Left ventricle myocardium inferior (tissue), 1 donor: ENCODE measurements at regions not wholly inside any gene's neighbourhood (a gene's known extent, or its start where the extent isn't known, plus 50 kb on each side); places are given as distances from the start of the nearest gene placed in this dataset.

Experiments used
- DNase-seq: peaks from one replicate; pipeline ENCODE4 v3.0.0-alpha.2; 2020
- H3K27ac ChIP-seq: fragments of 200-600 bp; replicated peaks from 2 replicates; pipeline ENCODE4 v1.8.0; 2021
- H3K27me3 ChIP-seq: fragments of 200-600 bp; 2 replicates; pipeline ENCODE4 v1.8.0; 2021; ENCODE audit warnings: low read depth
- H3K36me3 ChIP-seq: fragments of 200-600 bp; 2 replicates; pipeline ENCODE4 v1.8.0; 2021
- H3K4me1 ChIP-seq: fragments of 200-600 bp; 2 replicates; pipeline ENCODE4 v1.8.0; 2021
- H3K4me3 ChIP-seq: fragments of 200-600 bp; 2 replicates; pipeline ENCODE4 v1.8.0; 2021; ENCODE audit warnings: mild to moderate bottlenecking, moderate library complexity
- H3K9me3 ChIP-seq: fragments of 200-600 bp; replicated peaks from 2 replicates; pipeline ENCODE4 v1.8.0; 2021
- intact Hi-C: fragments of 100-400 bp; cut with micrococcal nuclease; formaldehyde crosslinking; loops from one replicate; pipeline ENCODE4 v1.11.0; 2022
- TF ChIP-seq, protein P1 (sequence below): fragments of 200-600 bp; IDR thresholded peaks from 2 replicates; pipeline ENCODE4 v1.8.0; 2021; ENCODE audit warnings: antibody characterized with exemption, mild to moderate bottlenecking, borderline replicate concordance
- donor health status: DM: no; HTN: yes; CAD: no; lungs with severe emphysema.

DNA sequence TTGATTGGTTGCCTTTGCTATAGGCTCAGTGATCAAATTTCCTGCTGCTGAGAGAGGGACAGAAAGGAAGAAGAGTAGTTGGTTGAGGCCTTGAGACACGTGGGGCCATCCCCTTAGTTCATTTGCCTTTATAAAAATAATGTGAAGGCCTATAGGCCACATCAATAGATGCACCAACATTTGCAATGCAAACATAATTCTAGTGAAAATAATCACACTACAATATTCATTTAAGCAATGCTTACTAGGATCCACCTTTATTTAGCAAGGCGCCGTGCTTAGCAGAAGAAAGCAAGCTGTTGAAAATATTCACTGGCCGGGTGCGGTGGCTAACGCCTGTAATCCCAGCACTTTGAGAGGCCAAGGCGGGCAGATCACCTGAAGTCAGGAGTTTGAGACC is 105.3 kb upstream of the CXCR4 start:
- Histone ChIP-seq H3K36me3 (no peaks in the 10 kb centered on the region), H3K9me3 (no peaks in the 10 kb centered on the region), H3K4me1 (no peaks in the 10 kb centered on the region), H3K27me3 (no peaks in the 10 kb centered on the region), H3K4me3 (no peak overlapping the region), H3K27ac (no peak overlapping the region)
- TF ChIP-seq, protein P1, sequence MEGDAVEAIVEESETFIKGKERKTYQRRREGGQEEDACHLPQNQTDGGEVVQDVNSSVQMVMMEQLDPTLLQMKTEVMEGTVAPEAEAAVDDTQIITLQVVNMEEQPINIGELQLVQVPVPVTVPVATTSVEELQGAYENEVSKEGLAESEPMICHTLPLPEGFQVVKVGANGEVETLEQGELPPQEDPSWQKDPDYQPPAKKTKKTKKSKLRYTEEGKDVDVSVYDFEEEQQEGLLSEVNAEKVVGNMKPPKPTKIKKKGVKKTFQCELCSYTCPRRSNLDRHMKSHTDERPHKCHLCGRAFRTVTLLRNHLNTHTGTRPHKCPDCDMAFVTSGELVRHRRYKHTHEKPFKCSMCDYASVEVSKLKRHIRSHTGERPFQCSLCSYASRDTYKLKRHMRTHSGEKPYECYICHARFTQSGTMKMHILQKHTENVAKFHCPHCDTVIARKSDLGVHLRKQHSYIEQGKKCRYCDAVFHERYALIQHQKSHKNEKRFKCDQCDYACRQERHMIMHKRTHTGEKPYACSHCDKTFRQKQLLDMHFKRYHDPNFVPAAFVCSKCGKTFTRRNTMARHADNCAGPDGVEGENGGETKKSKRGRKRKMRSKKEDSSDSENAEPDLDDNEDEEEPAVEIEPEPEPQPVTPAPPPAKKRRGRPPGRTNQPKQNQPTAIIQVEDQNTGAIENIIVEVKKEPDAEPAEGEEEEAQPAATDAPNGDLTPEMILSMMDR, result no peak
- no peak for DNase-seq
- intact Hi-C loops, result no loop called here

DNA sequence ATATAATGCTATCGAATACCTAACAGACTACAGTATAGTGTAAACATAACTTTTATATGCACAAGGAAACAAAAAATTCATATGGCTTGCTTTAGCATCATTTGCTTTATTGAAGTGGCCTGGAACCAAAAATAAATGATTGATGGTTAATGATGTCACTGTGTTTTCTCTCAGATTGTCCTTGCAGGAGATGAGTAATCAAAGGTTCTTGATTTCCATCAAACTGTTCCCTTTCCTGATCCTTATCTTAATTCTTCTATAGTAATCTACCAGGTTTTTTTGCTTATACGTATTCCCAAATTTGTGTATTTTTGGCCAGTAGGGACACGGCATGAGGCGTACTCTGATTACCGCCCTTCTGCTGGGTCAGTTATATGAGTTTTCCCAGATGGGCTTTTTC is 104.9 kb upstream of the CXCR4 start:
- Histone ChIP-seq H3K27ac (no peak overlapping the region), H3K4me1 (no peaks in the 10 kb centered on the region), H3K4me3 (no peak overlapping the region), H3K9me3 (no peaks in the 10 kb centered on the region), H3K27me3 (peaks cover 3% of the 10 kb centered on the region), H3K36me3 (no peaks in the 10 kb centered on the region)
- intact Hi-C loops, result no loop called here
- DNase-seq, result no peak
- TF ChIP-seq, protein P1, result no peak

- DNase-seq, result no peak
- intact Hi-C loops, result no loop called here
- Histone ChIP-seq H3K36me3 (no peaks in the 10 kb centered on the region), H3K9me3 (no peaks in the 10 kb centered on the region), H3K27ac (no peak overlapping the region), H3K4me3 (no peak overlapping the region), H3K4me1 (no peaks in the 10 kb centered on the region), H3K27me3 (peaks cover 15% of the 10 kb centered on the region)
- TF ChIP-seq, protein P1, result no peak
Measured at GRCh38 chr2:136221026-136221425, 103.1 kb upstream of the CXCR4 start.

DNA sequence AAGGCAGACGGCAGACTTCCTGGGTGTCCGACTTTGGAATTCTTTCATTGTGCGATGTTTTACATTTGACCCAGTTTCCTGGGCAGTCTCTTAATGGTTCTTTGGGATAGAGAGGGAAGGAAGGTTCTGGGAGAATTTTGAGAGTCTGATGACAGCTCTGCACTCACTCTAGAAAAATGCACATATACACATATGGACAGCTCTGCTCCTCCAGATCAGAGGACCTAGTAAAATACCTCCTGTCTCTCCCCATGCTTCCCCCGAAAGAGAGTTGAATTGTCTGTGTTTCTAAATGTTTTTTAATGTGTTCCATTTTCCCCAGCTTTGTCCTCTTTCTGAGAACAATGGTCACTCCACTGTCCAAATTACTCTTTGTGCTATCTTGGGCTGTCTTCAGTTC is 102.0 kb upstream of the CXCR4 start:
- TF ChIP-seq, protein P1, result no peak
- H3K9me3 ChIP-seq, result no peaks in the 10 kb centered on the region
- no peak overlapping the region for H3K27ac ChIP-seq
- intact Hi-C loops, result no loop called here
- no peak for DNase-seq
- no peaks in the 10 kb centered on the region for H3K4me1 ChIP-seq
- H3K36me3 ChIP-seq, result no peaks in the 10 kb centered on the region
- H3K27me3 ChIP-seq, result peaks cover 15% of the 10 kb centered on the region
- no peak overlapping the region for H3K4me3 ChIP-seq

DNA sequence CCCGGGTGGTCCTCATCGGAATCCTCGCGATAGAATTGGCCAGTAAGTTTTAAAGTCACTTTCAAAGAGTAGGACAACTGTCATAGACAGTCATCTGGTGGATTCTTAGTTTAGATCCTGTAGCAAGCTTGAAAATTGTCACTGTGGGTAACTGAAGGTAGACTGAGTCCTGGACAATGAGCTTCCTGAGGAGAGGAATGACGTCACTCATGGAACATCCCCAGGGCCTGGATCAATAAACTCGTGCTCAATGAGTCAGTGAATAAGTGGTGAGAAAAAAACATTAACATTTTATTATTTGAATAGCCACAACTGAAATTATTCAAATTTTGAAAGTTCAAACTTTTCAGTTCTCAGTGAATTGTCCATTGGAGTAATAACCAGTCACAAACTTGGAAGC is 101.4 kb upstream of the CXCR4 start:
- no peak for DNase-seq
- no peaks in the 10 kb centered on the region for H3K9me3 ChIP-seq
- H3K27ac ChIP-seq, result no peak overlapping the region
- intact Hi-C loops, result no loop called here
- no peaks in the 10 kb centered on the region for H3K36me3 ChIP-seq
- peaks cover 15% of the 10 kb centered on the region for H3K27me3 ChIP-seq
- TF ChIP-seq, protein P1, result no peak
- no peak overlapping the region for H3K4me3 ChIP-seq
- no peaks in the 10 kb centered on the region for H3K4me1 ChIP-seq

- Histone ChIP-seq H3K36me3 (no peaks in the 10 kb centered on the region), H3K27ac (no peak overlapping the region), H3K4me3 (no peak overlapping the region), H3K9me3 (no peaks in the 10 kb centered on the region), H3K4me1 (no peaks in the 10 kb centered on the region), H3K27me3 (peaks cover 15% of the 10 kb centered on the region)
- TF ChIP-seq, protein P1, result no peak
- intact Hi-C loops, result no loop called here
- DNase-seq, result no peak
Measured at GRCh38 chr2:136217996-136218395, 100.0 kb upstream of the CXCR4 start.
